ENCODE measurements at regions not wholly inside any gene's neighbourhood (a gene's known extent, or its start where the extent isn't known, plus 50 kb on each side); places are given as distances from the start of the nearest gene placed in this dataset.

DNA sequence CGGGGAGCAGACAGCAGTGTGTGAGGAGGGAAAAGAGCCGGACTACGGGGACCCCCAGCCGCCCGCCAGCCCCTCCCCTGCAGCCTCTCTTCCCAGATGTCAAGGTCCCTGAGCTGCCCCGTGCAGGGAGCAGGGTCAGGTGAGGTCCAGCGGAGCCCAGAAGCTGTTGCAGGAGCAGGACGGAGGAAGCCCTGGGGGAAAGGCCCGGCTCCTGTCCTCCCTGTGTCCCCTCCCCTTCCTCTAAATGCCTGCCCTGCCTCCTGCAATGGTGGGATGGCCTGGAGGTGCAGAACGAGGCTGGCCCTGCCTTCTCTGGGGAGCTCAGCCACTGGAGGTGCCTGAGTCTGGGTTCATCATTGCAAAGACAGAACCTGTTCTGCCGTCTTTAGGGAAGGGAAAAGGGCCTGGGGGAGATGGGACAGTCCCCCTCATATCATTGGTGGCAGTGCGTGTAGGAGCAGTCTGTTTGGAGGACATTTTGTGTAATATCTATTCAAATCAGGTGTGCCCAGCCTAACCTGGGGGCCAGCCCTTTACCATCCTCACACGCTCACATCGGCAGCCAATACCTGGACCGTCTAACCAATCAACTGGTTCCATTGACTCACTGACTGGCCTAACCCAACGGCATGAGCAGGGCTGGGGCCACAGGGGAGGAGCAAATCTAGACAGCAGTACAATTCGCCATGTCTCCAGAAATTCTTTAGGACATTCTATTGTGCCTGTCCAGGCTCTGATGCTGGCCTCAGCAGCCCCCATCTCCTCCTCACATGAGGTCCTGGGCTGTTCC is 364.1 kb upstream of the SFSWAP start:
- no peak for DNase-seq

DNA sequence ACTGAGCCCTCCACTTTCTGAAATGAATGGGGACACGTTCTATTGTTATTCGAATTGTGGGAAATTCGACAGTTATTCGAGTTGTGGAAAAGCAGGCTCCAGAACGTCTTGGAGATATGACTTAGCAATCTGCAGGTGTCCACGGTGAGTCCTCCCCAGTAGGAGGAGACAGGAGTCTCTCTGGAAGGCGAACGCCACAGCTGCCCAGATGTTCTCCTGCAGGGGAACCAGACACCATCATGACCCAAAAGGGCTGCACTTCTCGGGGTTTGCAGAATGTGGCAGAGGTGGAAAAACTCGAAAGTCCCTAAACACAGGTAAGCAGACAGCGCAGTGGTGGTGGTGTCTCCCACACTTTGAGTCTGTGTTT is 363.6 kb upstream of the SFSWAP start:
- no peak for DNase-seq

DNA sequence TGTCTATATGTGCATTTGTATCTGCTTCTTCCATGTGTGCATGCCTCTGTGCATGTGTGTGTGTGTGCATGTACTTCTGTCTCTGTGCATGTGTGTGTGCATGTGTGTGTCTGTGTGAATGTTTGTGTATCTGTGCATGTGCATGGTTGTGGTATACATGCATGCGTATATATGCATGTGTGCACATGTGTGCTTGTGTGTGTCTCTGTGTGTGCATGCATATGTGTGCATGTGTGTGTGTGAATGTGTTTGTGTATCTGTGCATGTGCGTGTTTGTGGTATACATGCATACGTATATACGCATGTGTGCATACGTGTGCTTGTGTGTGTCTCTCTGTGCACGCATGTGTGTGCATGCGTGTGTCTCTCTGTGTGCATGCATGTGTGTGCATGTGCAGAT is 363.2 kb upstream of the SFSWAP start:
- no peak for DNase-seq

DNA sequence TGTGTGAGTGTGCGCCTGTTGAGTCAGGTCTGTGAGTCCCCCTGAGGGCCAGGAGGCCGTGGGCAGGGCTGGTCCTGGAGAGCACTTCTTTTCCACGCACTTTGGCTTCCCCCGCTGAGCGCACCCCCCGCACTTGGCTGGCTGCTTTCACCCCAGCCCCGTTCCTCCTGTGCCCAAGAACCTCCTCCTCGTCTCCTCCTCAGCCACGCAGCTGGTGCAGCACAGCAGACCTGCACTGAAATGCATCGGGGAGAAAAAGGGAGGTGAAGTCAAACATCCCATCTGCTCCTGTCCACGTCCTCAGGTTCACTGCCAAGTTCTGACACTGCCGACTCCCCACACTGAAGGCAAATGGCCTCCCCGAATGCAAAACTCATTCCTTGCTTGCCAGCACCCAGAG is 362.7 kb upstream of the SFSWAP start:
- DNase-seq = no peak

DNA sequence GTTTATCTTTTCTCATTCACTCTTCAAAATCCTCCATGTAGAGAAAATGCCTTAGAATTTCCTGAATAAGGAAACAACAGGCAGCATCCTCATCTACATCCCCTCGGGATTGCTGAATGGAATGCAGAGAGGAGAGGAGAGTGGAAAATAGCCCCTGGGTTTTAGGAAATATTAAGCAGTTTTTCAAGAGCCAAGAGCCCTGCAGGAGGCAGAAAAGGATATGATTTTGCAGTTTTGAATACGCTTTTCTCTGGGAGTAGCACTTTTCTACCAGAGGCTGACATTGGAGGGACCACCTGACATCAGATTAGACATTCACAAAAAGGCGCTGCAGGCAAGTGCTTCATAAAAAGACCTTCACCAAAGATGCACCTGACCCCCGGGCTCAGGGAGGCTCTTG is 362.2 kb upstream of the SFSWAP start:
- no peak for DNase-seq

DNA sequence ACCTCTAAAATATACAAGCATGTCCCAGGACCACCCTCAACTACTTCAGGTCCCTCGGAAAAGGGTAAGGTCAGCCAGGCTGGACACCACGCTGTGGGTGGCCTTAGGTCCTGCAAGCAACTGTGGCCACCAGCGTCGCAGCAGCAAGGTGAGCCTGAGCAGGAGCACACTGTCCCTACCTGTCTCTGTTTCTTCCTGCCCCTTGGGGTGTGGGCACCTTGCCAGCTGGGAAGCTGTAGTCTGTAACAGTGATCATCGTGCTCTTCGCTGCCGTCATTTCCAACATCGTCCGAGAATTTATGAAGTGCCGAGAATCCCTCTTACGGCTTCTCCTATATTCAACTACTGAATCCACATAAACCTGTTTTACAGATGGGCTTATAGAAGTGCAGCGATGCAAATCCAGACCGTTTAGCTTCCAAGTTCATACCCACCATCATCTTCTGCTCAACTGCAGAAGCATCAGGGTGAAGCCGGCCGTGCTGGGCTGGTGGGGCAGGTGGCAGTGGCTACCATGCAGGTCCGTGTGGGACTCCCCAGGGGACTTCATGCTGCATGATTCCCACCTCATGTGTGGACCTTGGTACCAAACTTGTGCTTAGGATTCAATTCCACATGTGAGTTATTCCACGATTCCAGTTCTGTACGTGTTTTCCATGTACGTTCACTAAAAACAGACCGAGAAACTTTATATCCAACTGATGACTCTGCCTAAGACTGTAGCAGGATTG is 361.3 kb upstream of the SFSWAP start:
- DNase-seq = no peak

DNA sequence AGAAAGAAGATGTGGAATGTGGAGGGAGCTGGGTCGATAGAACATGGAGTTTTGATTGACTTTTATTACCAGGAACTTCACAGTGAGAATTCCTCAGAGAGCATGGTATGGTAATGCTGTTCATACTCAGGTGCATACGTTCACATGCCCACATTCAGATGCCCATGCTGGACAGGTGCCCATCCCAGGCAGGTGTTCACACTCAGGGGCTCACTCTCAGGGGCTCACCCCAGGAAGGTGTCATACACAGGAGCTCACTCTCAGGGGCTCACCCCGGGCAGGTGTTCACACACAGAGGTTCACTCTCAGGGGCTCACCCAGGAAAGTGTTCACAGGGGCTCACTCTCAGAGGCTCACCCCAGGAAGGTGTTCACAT is 360.0 kb upstream of the SFSWAP start:
- DNase-seq = no peak

DNA sequence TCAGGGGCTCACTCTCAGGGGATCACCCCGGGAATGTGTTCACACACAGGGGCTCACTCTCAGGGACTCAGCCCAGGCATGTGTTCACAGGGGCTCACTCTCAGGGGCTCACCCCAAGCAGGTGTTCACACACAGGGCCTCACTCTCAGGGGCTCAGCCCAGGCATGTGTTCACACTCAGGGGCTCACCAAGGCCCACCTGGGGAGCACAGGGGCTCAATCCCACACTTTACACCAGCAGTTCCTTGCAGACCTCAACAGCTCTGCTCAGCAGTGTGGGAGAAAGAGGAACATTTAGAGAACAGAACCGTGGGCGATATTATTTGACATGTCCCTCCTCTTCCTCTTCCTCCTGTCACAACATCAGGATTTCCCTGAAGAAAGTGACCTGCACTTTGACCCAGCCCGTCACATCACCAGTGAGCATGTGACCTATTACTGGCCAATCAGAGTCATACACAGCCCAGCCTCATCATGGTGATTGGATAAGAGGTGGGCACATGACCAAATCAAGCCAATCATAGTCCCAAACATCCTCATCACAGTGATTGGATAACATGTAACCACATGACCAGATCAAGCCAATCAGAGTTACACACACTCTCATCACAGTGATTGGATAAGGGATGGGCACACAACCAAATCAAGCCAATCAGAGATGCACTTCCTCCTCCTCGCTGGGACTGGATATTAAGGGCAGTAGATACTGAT is 359.4 kb upstream of the SFSWAP start:
- DNase-seq = no peak

DNA sequence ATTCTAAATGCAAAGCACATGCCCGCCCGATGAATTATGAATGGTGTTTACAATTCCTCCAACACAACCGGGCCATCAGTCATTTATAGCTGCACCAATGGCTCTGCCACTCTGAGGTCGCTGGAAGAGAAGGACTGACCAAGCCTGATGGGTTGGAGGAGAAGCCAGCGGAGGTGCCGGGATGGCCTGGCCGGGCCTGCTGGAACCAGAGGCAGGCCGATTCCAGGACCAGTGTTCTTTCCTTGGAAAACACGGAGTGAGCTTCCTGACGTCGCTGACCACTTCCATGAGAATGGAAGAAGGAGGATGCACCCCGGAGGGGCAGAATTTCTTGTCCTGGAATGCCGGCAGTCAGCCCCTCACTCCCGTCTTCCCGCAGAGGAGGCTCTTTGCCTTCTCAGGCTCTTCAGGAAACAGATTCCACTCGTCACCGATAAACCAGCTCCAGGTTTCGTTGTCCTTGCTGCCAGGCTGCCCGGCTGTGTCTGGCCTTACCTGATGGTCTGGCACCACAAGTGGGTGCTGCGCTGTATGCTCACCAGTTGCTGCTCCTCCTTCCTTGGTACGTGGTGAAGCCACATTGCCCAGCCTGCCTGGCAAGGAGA is 358.5 kb upstream of the SFSWAP start:
- no peak for DNase-seq

DNA sequence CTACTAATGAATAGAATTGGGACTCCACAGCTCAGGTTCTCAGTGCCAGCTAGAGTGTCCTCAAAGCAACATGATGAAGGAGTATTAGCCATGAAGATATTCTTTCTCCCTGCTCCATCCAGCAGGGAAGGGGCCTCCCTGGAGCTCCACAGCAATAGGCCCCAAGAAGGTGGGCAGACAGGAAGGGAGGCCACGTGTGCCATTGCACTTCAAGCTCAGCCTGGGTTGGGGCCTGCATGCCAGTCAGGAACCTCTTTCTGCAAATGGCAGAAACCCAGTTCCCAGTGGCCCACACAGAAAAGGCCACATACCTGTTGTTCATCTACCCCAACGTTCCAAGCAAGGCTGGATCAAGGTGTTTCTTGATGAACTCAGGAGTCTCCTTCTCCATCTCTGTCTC is 357.5 kb upstream of the SFSWAP start:
- DNase-seq = no peak

DNA sequence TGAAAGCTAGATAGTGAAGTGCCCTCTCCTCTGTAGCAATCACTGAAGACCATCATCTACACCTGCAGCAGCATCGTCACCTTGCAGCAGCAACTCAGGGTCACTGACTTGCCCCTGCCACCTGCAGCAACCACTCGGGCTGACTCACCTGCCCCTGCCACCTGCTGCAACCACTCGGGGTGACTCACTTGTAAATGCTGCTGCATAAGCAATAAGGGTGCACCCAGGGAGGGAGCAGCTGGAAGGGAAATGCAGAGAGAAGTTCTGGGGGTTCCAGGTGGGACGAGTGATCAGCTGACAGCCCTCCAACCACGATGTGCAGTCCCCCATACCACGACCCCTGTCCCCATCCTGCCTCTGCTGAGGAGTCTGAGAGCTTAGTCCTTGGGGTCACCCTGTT is 357.1 kb upstream of the SFSWAP start:
- no peak for DNase-seq

DNA sequence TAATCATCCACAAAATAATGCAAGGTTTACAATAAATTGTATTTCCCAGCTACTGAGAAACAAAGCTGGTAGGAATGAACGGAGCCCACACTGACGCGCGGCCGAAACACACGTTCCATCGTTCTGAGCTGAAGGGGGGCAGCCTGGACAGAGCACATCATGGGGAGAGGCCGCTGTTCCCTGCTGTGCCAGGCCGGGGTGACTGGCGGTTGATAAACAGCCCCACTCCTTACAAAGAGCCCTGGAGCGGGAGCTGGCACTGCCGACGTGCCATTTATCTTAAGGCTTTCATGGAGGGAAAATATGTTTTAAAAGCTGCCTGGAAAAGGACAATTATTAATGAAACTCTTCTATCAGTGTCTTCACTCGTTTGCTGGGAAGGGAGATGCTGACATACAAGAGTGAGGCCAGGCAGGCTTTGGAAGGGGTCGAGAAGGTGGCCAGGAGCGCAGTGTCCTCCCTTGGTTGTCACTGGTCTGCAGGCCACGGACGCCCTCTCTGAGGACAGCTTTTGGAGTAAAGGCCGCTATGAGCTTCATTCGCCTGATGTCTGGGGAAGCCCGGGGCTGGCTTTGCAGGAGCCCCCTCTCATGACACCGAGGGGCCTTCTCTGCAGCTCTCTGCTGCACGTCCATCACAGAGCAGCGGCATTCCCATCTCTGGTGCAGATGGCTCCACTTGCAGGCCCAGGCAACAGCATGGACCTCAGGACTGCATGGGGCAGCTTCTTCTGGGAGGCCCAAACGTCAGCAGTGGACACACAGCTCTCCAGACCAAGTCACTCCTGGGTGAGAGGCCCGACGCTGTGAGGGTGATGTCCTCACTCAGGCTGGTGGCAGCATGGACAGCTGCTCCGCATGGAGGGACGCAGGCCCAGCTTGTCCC is 355.3 kb upstream of the SFSWAP start:
- no peak for DNase-seq

DNA sequence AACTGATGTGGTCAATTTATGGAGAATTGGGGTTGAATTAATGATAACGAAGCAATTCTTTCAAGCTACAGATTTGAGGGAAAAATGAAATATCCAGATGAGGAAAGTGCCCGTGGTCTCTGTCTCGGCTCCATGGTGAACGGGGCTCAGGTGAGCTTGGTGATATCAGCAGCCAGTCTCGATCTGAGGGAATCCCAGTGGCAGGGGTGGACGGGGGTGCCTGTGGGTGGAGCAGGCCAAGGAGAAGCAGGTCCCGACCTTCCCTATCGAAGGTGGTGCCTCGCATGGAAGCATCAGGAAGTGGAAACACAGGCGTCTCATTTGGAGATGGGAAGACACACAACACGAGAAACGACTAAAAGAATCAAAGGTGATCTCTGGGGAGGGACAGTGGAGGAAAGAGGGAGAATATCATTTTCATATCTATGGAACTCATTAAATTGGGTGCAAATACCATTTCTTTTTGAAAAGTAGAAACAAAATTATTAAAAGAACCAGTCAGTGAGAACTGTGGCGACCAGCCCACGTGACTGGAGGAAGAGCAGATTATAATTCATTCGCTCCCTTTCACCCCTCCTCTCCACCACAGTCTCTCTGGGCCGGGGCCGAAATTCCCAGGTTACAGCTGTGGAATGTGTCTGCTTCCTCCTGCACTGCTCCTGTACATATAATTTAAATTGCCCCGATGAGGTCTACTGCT is 354.3 kb upstream of the SFSWAP start:
- no peak for DNase-seq

DNA sequence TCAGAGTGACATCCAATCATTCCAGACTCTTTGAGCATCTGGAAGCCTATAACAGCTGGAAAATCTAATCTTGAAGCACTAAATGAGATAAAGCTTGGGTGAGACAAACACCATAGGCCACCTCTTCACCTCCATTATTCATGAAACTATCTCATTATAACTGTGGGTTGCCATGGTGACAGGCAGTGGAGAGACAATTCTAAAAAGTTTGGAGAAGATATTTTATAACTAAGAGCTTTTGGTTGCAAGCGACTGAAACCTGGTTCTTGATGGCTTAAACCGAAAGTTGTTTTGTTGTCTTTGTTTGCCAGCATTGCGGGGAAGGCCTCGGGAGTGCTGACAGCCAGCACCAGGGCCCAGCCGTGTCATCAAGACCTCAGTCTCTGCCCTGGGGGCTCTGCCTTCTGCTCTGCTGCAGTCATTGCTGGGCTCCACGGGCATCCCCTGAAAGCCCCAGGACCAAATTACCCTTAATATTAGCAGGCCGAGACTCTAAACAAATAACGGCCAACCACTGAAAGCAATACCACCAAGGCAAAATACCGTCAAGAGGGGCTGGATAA is 353.6 kb upstream of the SFSWAP start:
- DNase-seq = no peak

DNA sequence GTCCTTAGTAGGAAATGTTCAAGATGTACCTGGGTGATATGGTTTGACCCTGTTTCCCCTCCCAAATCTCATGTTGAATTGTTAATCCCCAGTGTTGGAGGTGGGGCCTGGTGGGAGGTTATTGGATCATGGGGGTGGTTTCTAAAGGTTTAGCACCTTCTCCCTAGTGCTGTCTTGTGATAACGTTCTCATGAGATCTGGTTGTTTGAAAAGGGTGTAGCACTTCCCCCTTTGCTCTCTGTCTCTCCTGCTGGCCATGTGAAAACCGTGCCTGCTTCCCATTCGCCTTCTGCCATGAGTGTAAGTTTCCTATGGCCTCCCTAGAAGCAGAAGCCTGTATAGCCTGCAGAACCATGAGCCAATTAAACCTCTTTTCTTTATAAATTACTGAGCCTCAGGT is 353.0 kb upstream of the SFSWAP start:
- no peak for DNase-seq

DNA sequence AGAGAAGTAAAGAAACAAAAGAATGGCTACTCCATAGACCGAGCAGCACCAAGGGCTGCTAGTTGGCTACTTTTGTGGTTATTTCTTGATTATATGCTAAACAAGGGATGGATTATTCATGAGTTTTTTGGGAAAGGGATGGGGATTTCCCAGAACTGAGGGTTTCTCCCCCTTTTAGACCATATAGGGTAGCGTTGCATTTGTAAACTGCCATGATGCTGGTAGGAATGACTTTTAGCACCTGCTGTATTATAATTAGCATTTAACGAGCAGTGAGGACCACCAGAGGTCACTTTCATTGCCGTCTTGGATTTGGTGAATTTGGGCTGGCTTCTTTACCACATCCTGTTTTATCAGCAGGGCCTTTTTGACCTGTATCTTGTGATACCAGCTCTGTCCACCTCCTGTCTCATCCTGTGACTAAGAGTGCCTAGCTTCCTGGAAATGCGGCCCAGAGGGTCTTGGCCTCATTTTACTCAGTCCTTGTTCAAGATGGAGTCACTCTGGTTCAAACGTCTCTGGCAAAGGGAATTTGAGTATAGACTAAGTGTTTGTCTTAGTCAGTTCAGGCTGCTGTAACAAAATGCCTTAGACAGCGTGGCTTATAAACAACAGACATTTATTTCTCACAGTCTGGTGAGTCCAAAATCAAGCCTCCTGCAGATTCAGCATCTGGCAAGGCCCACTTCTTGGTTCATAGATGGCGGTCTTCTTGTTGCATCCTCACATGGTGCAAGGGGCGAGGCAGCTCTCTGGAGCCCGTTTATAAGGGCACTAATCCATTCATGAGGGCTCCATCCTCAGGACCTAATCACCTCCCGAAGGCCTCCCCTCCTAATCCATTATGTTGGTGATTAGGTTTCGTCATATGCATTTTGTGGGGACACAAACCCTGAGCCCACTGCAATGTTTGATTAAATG is 348.3 kb upstream of the SFSWAP start:
- no peak for DNase-seq

DNA sequence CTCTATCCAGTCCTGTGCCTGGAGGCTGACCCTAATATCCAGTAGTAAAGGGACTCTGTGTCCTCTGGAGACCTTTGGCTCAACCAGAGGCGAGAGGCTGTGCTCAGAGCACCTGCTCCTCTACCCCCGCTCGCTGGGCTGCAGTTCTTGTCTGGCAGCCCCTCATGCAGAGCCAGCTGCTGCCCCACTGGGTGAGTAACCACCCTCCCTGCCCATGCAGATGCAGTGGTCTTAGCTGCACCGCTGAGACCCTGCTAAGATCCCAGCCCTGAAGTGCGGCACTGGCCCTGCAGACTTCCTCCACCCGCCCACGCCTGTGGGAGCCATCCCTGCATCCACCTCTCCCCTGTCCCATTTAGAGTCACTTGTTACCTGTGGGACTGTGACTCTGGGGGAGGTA is 347.5 kb upstream of the SFSWAP start:
- DNase-seq = no peak

DNA sequence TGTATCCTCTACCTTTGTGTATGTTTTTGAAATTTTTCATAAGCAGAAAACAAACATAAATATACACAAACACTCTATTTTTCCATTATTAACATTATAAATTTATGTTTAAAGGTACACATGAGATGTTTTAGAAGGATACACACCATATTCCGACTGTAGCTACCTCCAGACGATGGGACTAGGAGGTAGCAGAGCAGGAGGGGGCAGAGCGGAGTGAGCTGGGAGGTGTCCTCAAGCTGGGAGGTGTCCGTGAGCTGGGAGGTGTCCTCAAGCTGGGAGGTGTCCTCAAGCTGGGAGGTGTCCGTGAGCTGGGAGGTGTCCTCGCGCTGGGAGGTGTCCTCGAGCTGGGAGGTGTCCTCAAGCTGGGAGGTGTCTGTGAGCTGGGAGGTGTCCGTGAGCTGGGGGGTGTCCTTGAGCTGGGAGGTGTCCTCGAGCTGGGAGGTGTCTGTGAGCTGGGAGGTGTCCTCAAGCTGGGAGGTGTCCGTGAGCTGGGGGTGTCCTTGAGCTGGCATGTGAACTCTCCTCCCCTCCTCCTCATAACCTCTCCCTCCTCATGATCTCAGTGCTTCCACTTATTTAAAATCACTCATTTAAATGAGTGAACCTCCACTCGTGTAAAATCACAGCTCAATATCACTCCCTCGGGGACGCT is 346.9 kb upstream of the SFSWAP start:
- no peak for DNase-seq

DNA sequence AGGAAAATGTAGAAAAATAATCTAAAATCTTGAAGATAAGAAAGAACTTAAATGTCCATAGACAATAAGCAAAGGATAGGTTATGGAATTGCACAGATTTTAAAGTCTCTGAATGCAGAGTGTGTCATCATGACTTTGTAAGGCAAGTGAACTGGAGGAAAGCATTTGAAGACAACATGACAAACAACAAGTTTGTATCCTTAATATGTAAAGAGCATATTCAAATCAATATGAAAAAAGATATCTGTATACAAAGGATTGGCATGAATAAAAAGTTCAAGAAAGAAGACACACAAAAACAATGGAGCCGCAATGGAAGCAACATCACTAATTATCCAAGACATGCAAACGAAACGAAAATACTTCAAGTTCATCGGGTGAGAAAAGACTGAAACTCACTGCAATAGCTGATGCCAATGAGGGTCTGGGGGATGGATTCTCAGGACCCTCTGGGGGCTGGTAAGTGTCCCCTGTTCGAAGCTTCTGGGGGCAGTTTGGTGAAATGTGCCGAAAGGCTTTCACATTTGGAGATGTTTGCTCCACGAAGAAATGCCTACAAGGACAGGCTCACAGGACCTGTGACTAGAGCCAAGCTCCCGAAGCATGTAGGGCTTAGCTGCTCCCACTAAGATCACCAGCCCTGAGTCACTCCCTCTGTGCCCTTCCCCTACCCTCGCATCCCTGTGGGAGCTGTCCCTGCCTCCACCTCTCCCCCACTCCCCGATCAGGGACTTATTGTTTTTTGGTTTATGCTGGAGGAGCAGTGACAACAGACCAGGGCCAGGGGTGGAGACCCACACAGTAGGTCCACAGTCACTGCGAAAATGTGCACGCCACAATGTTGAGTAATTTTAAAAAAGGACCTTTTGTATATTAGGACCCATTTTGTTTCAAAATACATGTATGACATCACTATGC is 345.7 kb upstream of the SFSWAP start:
- no peak for DNase-seq

Measured in GDM1 (cell line).